IPS DF 19.7 (cell line): ENCODE measurements at regions not wholly inside any gene's neighbourhood (a gene's known extent, or its start where the extent isn't known, plus 50 kb on each side); places are given as distances from the start of the nearest gene placed in this dataset.
"Not testable (repeated sequence)": the region's sequence is repeated elsewhere in the genome, so short reads cannot be mapped to it uniquely, and the experiment has no call there.

ENCODE experiments used
- DNase-seq: peaks from one replicate; pipeline ENCODE4 v3.0.0-alpha.2; 2013; ENCODE audit warnings: low read depth, low spot score

GRCh38 chr1:115182012-115182715 is 92.9 kb upstream of the TSPAN2 start:
- DNase-seq: no peak

GRCh38 chr1:115181231-115181630 is 91.9 kb upstream of the TSPAN2 start:
- no peak for DNase-seq

GRCh38 chr1:115179397-115180079 is 90.2 kb upstream of the TSPAN2 start:
- no peak for DNase-seq

GRCh38 chr1:115176189-115176588 is 86.9 kb upstream of the TSPAN2 start:
- no peak for DNase-seq

GRCh38 chr1:115175596-115175995 is 86.3 kb upstream of the TSPAN2 start:
- no peak for DNase-seq

- no peak for DNase-seq
Measured at GRCh38 chr1:115173151-115173550, 83.8 kb upstream of the TSPAN2 start.

GRCh38 chr1:115172270-115172669 is 83.0 kb upstream of the TSPAN2 start:
- DNase-seq: no peak

- DNase-seq: no peak
Measured at GRCh38 chr1:115170961-115171392, 81.7 kb upstream of the TSPAN2 start.

GRCh38 chr1:115170377-115170776 is 81.1 kb upstream of the TSPAN2 start:
- no peak for DNase-seq

GRCh38 chr1:115168026-115168425 is 78.7 kb upstream of the TSPAN2 start:
- DNase-seq: no peak

GRCh38 chr1:115166531-115167091 is 77.3 kb upstream of the TSPAN2 start:
- DNase-seq: peak; percentile 9

- no peak for DNase-seq
Measured at GRCh38 chr1:115165776-115166175, 76.5 kb upstream of the TSPAN2 start.

GRCh38 chr1:115164940-115165705 is 75.8 kb upstream of the TSPAN2 start:
- no peak for DNase-seq

GRCh38 chr1:115164484-115164883 is 75.2 kb upstream of the TSPAN2 start:
- DNase-seq: no peak

GRCh38 chr1:115160728-115161127 is 71.4 kb upstream of the TSPAN2 start:
- DNase-seq: no peak

- DNase-seq: no peak
Measured at GRCh38 chr1:115159958-115160357, 70.7 kb upstream of the TSPAN2 start.

- DNase-seq: no peak
Measured at GRCh38 chr1:115158181-115158580, 68.9 kb upstream of the TSPAN2 start.

GRCh38 chr1:115156826-115157468 is 67.6 kb upstream of the TSPAN2 start:
- DNase-seq: no peak

GRCh38 chr1:115153966-115154557 is 64.8 kb upstream of the TSPAN2 start:
- DNase-seq: no peak

- DNase-seq: not testable (repeated sequence)
Measured at GRCh38 chr1:115147928-115148327, 58.6 kb upstream of the TSPAN2 start.

- DNase-seq: no peak
Measured at GRCh38 chr1:115145226-115145625, 55.9 kb upstream of the TSPAN2 start.
